ENCODE measurements at regions not wholly inside any gene's neighbourhood (a gene's known extent, or its start where the extent isn't known, plus 50 kb on each side); places are given as distances from the start of the nearest gene placed in this dataset.

DNA sequence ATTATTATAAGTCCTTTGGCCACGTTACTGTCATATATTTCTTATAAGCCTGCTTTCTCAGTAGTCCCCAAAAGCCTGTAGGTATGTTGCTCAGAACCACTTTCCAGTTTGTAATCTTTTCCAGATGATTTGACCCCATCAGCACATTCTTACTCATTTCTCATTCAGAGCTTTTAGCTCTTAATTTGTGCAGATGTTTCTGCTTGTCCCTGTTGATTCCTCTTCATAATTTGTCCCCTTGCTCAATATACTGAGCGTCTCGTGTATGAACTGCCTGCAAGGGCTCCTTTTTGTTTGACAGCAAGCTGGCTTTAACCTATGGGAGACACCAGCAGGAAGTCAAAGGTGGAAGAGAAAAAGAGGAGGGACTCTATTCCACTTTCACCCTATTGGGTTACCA, 733.8 kb upstream of the GJE1 start:
- TF ChIP-seq, protein P1, sequence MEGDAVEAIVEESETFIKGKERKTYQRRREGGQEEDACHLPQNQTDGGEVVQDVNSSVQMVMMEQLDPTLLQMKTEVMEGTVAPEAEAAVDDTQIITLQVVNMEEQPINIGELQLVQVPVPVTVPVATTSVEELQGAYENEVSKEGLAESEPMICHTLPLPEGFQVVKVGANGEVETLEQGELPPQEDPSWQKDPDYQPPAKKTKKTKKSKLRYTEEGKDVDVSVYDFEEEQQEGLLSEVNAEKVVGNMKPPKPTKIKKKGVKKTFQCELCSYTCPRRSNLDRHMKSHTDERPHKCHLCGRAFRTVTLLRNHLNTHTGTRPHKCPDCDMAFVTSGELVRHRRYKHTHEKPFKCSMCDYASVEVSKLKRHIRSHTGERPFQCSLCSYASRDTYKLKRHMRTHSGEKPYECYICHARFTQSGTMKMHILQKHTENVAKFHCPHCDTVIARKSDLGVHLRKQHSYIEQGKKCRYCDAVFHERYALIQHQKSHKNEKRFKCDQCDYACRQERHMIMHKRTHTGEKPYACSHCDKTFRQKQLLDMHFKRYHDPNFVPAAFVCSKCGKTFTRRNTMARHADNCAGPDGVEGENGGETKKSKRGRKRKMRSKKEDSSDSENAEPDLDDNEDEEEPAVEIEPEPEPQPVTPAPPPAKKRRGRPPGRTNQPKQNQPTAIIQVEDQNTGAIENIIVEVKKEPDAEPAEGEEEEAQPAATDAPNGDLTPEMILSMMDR (IDR thresholded peaks at IDR 0.05), result no peak
- TF ChIP-seq POLR2A (IDR thresholded peaks at IDR 0.05) (no peak), EP300 (IDR thresholded peaks at IDR 0.05) (no peak)
